HG02678 (cell line): ENCODE measurements at regions not wholly inside any gene's neighbourhood (a gene's known extent, or its start where the extent isn't known, plus 50 kb on each side); places are given as distances from the start of the nearest gene placed in this dataset.

Experiments
- ATAC-seq: cut with Tn5 transposase; IDR thresholded peaks from one replicate; pipeline ENCODE4 v1.9.1; 2021; ENCODE audit warnings: mild to moderate bottlenecking, moderate library complexity; ENCODE audit not compliant: unreplicated experiment

- ATAC-seq: no peak
These were observed 77.8 kb upstream of the DTNA start for GRCh38 chr18:34632321-34632720.

GRCh38 chr18:34633368-34633767 lies 76.7 kb upstream of the DTNA start:
- ATAC-seq: no peak

- ATAC-seq: no peak
These were observed 72.8 kb upstream of the DTNA start for GRCh38 chr18:34637094-34637801.

- no peak for ATAC-seq
These were observed 70.4 kb upstream of the DTNA start for GRCh38 chr18:34639687-34640086.

GRCh38 chr18:34640276-34640675 lies 69.8 kb upstream of the DTNA start:
- no peak for ATAC-seq

GRCh38 chr18:34643989-34644388 lies 66.1 kb upstream of the DTNA start:
- ATAC-seq: no peak

GRCh38 chr18:34647251-34647650 lies 62.8 kb upstream of the DTNA start:
- peak; percentile 64 for ATAC-seq

GRCh38 chr18:34648269-34648985 lies 61.7 kb upstream of the DTNA start:
- no peak for ATAC-seq

GRCh38 chr18:34649080-34649479 lies 61.0 kb upstream of the DTNA start:
- ATAC-seq: no peak

- ATAC-seq: no peak
These were observed 60.0 kb upstream of the DTNA start for GRCh38 chr18:34650121-34650545.

- no peak for ATAC-seq
These were observed 58.3 kb upstream of the DTNA start for GRCh38 chr18:34651586-34652369.

GRCh38 chr18:34655131-34655530 lies 55.0 kb upstream of the DTNA start:
- ATAC-seq: no peak

- ATAC-seq: no peak
These were observed 52.1 kb upstream of the DTNA start for GRCh38 chr18:34657860-34658500.

- no peak for ATAC-seq
These were observed 50.2 kb upstream of the DTNA start for GRCh38 chr18:34659579-34660517.
